ENCODE measurements at regions not wholly inside any gene's neighbourhood (a gene's known extent, or its start where the extent isn't known, plus 50 kb on each side); places are given as distances from the start of the nearest gene placed in this dataset.

DNA sequence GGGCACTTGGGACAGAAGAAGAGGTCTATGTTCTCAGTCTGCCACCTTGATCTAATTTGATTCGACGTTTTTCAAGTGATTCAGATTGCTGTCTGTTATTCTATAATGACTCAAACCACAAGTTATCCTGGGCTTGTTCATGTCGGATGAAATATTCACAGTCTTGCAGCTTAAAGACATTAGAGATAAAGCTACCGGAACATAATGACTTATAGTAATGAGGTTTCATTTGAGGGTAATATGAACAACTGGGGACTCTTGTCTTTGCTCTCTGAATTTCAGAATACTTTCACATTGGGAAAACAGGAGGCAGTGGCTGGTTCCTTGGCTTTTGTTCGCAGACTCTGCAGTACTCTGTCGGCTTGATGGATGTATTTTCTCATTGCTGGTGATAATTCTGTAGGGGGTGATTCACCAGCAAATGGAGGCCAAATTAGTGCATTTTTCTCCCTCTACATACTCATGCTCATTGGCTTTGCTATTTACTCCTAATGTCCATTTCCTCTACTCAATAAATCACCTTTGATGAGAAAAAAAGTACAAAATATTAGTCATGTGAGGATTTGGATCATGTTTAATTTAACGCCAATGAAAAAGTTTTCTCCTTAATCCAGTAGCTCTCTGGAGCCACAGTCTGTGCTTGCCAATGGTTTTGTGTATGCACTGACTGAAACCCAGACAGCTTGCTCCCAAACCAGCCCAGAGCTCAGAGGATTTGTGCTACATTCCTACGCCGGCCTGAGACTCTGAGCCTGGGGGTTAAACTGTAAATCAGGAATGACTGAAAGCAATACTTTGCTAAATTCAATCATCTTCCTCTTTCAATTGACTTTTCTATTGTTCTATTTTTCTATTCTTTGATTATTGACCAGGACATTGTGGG is 154.7 kb upstream of the ANKH start:
- H3K27ac ChIP-seq (ENCODE audit: low read depth, low read length) = no peak overlapping the region
- no peaks in the 10 kb centered on the region for H3K27me3 ChIP-seq (ENCODE audit: control insufficient read depth in 5 of 5, insufficient read depth in 4 of 5, low read length in 5 of 5)
- no peak overlapping the region for H3K9ac ChIP-seq (ENCODE audit: low read length in 5 of 5)
- H3K4me1 ChIP-seq (ENCODE audit: control insufficient read depth in 5 of 5, insufficient read depth in 5 of 5, low read length in 5 of 5) = peaks cover 0 to 7% (median 6%) of the 10 kb centered on the region in 5 donors
- peaks cover 0 to 5% (median 0%) of the 10 kb centered on the region in 5 donors for H3K9me3 ChIP-seq (ENCODE audit: control insufficient read depth in 5 of 5, low read length in 5 of 5)
- H3K36me3 ChIP-seq (ENCODE audit: control insufficient read depth in 5 of 5, insufficient read depth in 5 of 5, low read length in 5 of 5) = no peaks in the 10 kb centered on the region
- H3K4me3 ChIP-seq (ENCODE audit: low read depth in 1 of 5, low read length in 5 of 5) = no peak overlapping the region

DNA sequence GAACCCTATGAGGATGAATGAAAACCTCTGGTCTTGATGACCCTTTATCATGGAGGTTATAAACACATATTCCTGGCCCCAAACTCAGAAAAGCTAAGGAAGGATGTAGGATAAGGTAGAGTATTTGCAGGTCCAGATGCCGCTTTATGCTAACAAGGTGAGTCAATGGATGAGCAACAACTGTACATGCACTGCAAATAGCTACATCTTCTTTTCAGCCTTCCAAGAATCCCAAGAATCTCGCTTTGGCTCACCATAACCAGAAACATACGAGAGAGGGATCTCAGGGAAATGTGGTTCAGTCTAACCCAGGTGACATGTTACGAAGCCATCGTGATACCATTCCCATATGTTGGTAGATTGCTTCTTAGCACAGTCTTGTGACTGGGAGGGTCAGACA is 152.3 kb upstream of the ANKH start:
- Histone ChIP-seq H3K27ac (ENCODE audit: low read depth, low read length) (no peak overlapping the region), H3K4me1 (ENCODE audit: control insufficient read depth in 5 of 5, insufficient read depth in 5 of 5, low read length in 5 of 5) (peaks cover 0 to 15% (median 11%) of the 10 kb centered on the region in 5 donors), H3K4me3 (ENCODE audit: low read depth in 1 of 5, low read length in 5 of 5) (no peak overlapping the region), H3K9me3 (ENCODE audit: control insufficient read depth in 5 of 5, low read length in 5 of 5) (peaks cover 0 to 5% (median 0%) of the 10 kb centered on the region in 5 donors), H3K27me3 (ENCODE audit: control insufficient read depth in 5 of 5, insufficient read depth in 4 of 5, low read length in 5 of 5) (no peaks in the 10 kb centered on the region), H3K36me3 (ENCODE audit: control insufficient read depth in 5 of 5, insufficient read depth in 5 of 5, low read length in 5 of 5) (no peaks in the 10 kb centered on the region), H3K9ac (ENCODE audit: low read length in 5 of 5) (no peak overlapping the region)

GRCh38 chr5:15023266-15023665 is 151.7 kb upstream of the ANKH start:
- H3K27me3 ChIP-seq (ENCODE audit: control insufficient read depth in 5 of 5, insufficient read depth in 4 of 5, low read length in 5 of 5) = no peaks in the 10 kb centered on the region
- H3K9ac ChIP-seq (ENCODE audit: low read length in 5 of 5) = no peak overlapping the region
- H3K4me3 ChIP-seq (ENCODE audit: low read depth in 1 of 5, low read length in 5 of 5) = no peak overlapping the region
- peaks cover 0 to 15% (median 11%) of the 10 kb centered on the region in 5 donors for H3K4me1 ChIP-seq (ENCODE audit: control insufficient read depth in 5 of 5, insufficient read depth in 5 of 5, low read length in 5 of 5)
- peaks cover 0 to 5% (median 0%) of the 10 kb centered on the region in 5 donors for H3K9me3 ChIP-seq (ENCODE audit: control insufficient read depth in 5 of 5, low read length in 5 of 5)
- no peak overlapping the region for H3K27ac ChIP-seq (ENCODE audit: low read depth, low read length)
- no peaks in the 10 kb centered on the region for H3K36me3 ChIP-seq (ENCODE audit: control insufficient read depth in 5 of 5, insufficient read depth in 5 of 5, low read length in 5 of 5)

GRCh38 chr5:15021266-15022046 is 149.9 kb upstream of the ANKH start:
- H3K9ac ChIP-seq (ENCODE audit: low read length in 5 of 5) = peak overlapping the region in 1 of 5 donors; percentile 31
- H3K9me3 ChIP-seq (ENCODE audit: control insufficient read depth in 5 of 5, low read length in 5 of 5) = peaks cover 0 to 5% (median 0%) of the 10 kb centered on the region in 5 donors
- no peaks in the 10 kb centered on the region for H3K36me3 ChIP-seq (ENCODE audit: control insufficient read depth in 5 of 5, insufficient read depth in 5 of 5, low read length in 5 of 5)
- H3K27ac ChIP-seq (ENCODE audit: low read depth, low read length) = no peak overlapping the region
- H3K4me1 ChIP-seq (ENCODE audit: control insufficient read depth in 5 of 5, insufficient read depth in 5 of 5, low read length in 5 of 5) = peaks cover 0 to 15% (median 11%) of the 10 kb centered on the region in 5 donors
- no peaks in the 10 kb centered on the region for H3K27me3 ChIP-seq (ENCODE audit: control insufficient read depth in 5 of 5, insufficient read depth in 4 of 5, low read length in 5 of 5)
- peak overlapping the region in 3 of 5 donors; percentile 32 to 39 (median 35) for H3K4me3 ChIP-seq (ENCODE audit: low read depth in 1 of 5, low read length in 5 of 5)

- peaks cover 0 to 5% (median 0%) of the 10 kb centered on the region in 5 donors for H3K9me3 ChIP-seq (ENCODE audit: control insufficient read depth in 5 of 5, low read length in 5 of 5)
- H3K27me3 ChIP-seq (ENCODE audit: control insufficient read depth in 5 of 5, insufficient read depth in 4 of 5, low read length in 5 of 5) = peaks cover 0 to 3% (median 0%) of the 10 kb centered on the region in 5 donors
- peak overlapping the region in 2 of 5 donors; percentile 35 to 39 for H3K4me3 ChIP-seq (ENCODE audit: low read depth in 1 of 5, low read length in 5 of 5)
- no peak overlapping the region for H3K27ac ChIP-seq (ENCODE audit: low read depth, low read length)
- H3K36me3 ChIP-seq (ENCODE audit: control insufficient read depth in 5 of 5, insufficient read depth in 5 of 5, low read length in 5 of 5) = no peaks in the 10 kb centered on the region
- peaks cover 0 to 15% (median 11%) of the 10 kb centered on the region in 5 donors for H3K4me1 ChIP-seq (ENCODE audit: control insufficient read depth in 5 of 5, insufficient read depth in 5 of 5, low read length in 5 of 5)
- H3K9ac ChIP-seq (ENCODE audit: low read length in 5 of 5) = no peak overlapping the region
Observed at GRCh38 chr5:15020736-15021135, 149.2 kb upstream of the ANKH start.

GRCh38 chr5:15014809-15015208 is 143.2 kb upstream of the ANKH start:
- Histone ChIP-seq H3K36me3 (ENCODE audit: control insufficient read depth in 5 of 5, insufficient read depth in 5 of 5, low read length in 5 of 5) (no peaks in the 10 kb centered on the region), H3K9me3 (ENCODE audit: control insufficient read depth in 5 of 5, low read length in 5 of 5) (no peaks in the 10 kb centered on the region), H3K4me3 (ENCODE audit: low read depth in 1 of 5, low read length in 5 of 5) (no peak overlapping the region), H3K4me1 (ENCODE audit: control insufficient read depth in 5 of 5, insufficient read depth in 5 of 5, low read length in 5 of 5) (peaks cover 0 to 8% (median 0%) of the 10 kb centered on the region in 5 donors), H3K9ac (ENCODE audit: low read length in 5 of 5) (no peak overlapping the region), H3K27me3 (ENCODE audit: control insufficient read depth in 5 of 5, insufficient read depth in 4 of 5, low read length in 5 of 5) (peaks cover 0 to 3% (median 0%) of the 10 kb centered on the region in 5 donors), H3K27ac (ENCODE audit: low read depth, low read length) (no peak overlapping the region)

- Histone ChIP-seq H3K27ac (ENCODE audit: low read depth, low read length) (no peak overlapping the region), H3K4me3 (ENCODE audit: low read depth in 1 of 5, low read length in 5 of 5) (no peak overlapping the region), H3K9ac (ENCODE audit: low read length in 5 of 5) (no peak overlapping the region), H3K27me3 (ENCODE audit: control insufficient read depth in 5 of 5, insufficient read depth in 4 of 5, low read length in 5 of 5) (peaks cover 0 to 3% (median 0%) of the 10 kb centered on the region in 5 donors), H3K36me3 (ENCODE audit: control insufficient read depth in 5 of 5, insufficient read depth in 5 of 5, low read length in 5 of 5) (no peaks in the 10 kb centered on the region), H3K9me3 (ENCODE audit: control insufficient read depth in 5 of 5, low read length in 5 of 5) (no peaks in the 10 kb centered on the region), H3K4me1 (ENCODE audit: control insufficient read depth in 5 of 5, insufficient read depth in 5 of 5, low read length in 5 of 5) (peaks cover 0 to 16% (median 3%) of the 10 kb centered on the region in 5 donors)
Observed at GRCh38 chr5:15013654-15014463, 142.3 kb upstream of the ANKH start.

DNA sequence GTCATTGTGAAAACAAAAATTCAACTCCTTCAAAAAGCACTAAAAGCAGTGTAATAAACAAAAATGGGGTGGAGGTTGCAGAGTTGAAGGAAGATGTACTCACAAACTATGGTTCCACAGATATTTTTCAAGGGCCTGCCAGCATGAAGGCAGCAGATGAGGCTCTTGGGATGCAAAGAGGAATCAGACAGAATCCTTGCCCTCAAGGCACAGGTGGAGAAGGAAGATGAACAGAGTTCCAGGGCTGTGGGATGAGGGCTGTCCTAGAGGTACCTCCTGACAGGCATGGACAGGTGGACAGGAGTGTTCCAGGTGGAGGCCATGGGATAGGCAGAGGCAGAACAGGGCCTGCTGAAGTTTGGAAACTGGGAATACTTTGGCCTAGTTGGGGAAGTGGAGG is 140.5 kb upstream of the ANKH start:
- Histone ChIP-seq H3K4me3 (ENCODE audit: low read depth in 1 of 5, low read length in 5 of 5) (no peak overlapping the region), H3K36me3 (ENCODE audit: control insufficient read depth in 5 of 5, insufficient read depth in 5 of 5, low read length in 5 of 5) (no peaks in the 10 kb centered on the region), H3K27me3 (ENCODE audit: control insufficient read depth in 5 of 5, insufficient read depth in 4 of 5, low read length in 5 of 5) (peaks cover 0 to 3% (median 0%) of the 10 kb centered on the region in 5 donors), H3K4me1 (ENCODE audit: control insufficient read depth in 5 of 5, insufficient read depth in 5 of 5, low read length in 5 of 5) (peaks cover 3 to 31% (median 13%) of the 10 kb centered on the region in 5 donors), H3K9ac (ENCODE audit: low read length in 5 of 5) (no peak overlapping the region), H3K27ac (ENCODE audit: low read depth, low read length) (no peak overlapping the region), H3K9me3 (ENCODE audit: control insufficient read depth in 5 of 5, low read length in 5 of 5) (no peaks in the 10 kb centered on the region)

DNA sequence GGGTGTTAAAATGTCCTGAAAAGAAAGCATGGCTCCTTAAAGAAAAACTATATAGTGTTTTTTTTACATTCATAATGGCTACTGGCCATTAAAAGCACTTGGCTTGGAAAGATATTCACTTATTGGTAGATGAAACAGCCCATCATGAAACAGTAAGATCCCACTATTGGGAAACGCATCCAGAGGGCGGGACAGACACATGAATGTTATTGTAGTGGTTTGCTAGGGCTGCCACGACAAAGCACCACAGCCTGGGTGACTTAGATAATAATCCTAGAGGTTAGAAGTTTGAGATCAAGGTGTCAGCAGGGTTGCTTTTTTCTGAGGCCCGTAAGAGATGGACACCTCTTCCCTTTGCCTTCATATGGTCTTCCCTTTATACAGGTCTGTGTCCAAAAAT is 139.4 kb upstream of the ANKH start:
- Histone ChIP-seq H3K36me3 (ENCODE audit: control insufficient read depth in 5 of 5, insufficient read depth in 5 of 5, low read length in 5 of 5) (no peaks in the 10 kb centered on the region), H3K4me1 (ENCODE audit: control insufficient read depth in 5 of 5, insufficient read depth in 5 of 5, low read length in 5 of 5) (peaks cover 3 to 32% (median 13%) of the 10 kb centered on the region in 5 donors), H3K4me3 (ENCODE audit: low read depth in 1 of 5, low read length in 5 of 5) (no peak overlapping the region), H3K27ac (ENCODE audit: low read depth, low read length) (no peak overlapping the region), H3K27me3 (ENCODE audit: control insufficient read depth in 5 of 5, insufficient read depth in 4 of 5, low read length in 5 of 5) (peaks cover 0 to 1% (median 0%) of the 10 kb centered on the region in 5 donors), H3K9ac (ENCODE audit: low read length in 5 of 5) (no peak overlapping the region), H3K9me3 (ENCODE audit: control insufficient read depth in 5 of 5, low read length in 5 of 5) (no peaks in the 10 kb centered on the region)

All from subcutaneous abdominal adipose tissue (tissue), 5 donors.